ENCODE measurements at regions not wholly inside any gene's neighbourhood (a gene's known extent, or its start where the extent isn't known, plus 50 kb on each side); places are given as distances from the start of the nearest gene placed in this dataset.

GRCh38 chr7:17434191-17434590, 135.7 kb downstream of the AHR start:
- intact Hi-C loops (cut with micrococcal nuclease), result no loop called here
- ChIA-PET CTCF (no interaction called here), POLR2A (no interaction called here), RAD21 (ENCODE audit: low non-redundant PET in 1 of 2, low total read pairs in 2 of 2, uncharacterized antibody in 2 of 2, unreplicated experiment in 2 of 2) (no interaction called here)
- DNase-seq (ENCODE audit: low read depth, low spot score), result no peak
- Histone ChIP-seq H3K4me1 (ENCODE audit: control insufficient read depth in 1 of 2, insufficient read depth in 2 of 2, low read length in 2 of 2) (no peaks in the 10 kb centered on the region), H3K4me3 (replicated peaks in 1 of 2; ENCODE audit: low read depth in 1 of 2, low read length in 2 of 2) (no peak overlapping the region), H3K9ac (ENCODE audit: low read length) (no peak overlapping the region), H3K79me2 (ENCODE audit: insufficient read depth, low read length) (no peaks in the 10 kb centered on the region), H3K9me2 (ENCODE audit: insufficient read depth) (0 out of 2 replicates have a peak, but pooled peaks cover 4% of the 10 kb centered on the region), H3K27me3 (ENCODE audit: insufficient read depth, low read length) (no peaks in the 10 kb centered on the region), H3K4me2 (ENCODE audit: low read length) (no peak overlapping the region), H3K9me3 (ENCODE audit: control insufficient read depth in 1 of 2, insufficient read depth in 1 of 2, low read depth in 1 of 2, low read length in 2 of 2) (no peaks in the 10 kb centered on the region), H3K36me3 (ENCODE audit: control insufficient read depth in 1 of 2, insufficient read depth in 2 of 2, low read length in 2 of 2) (no peaks in the 10 kb centered on the region), H3K27ac (ENCODE audit: low read depth, low read length) (no peak overlapping the region), H4K20me1 (ENCODE audit: insufficient read depth) (no peaks in the 10 kb centered on the region), H2AFZ (ENCODE audit: low read depth, low read length, poor library complexity, severe bottlenecking) (no peak overlapping the region)
- TF ChIP-seq SP1 (IDR thresholded peaks at IDR 0.05; ENCODE audit: low read depth) (no peak), EZH2 (IDR thresholded peaks at IDR 0.05) (no peak), ZBTB33 (IDR thresholded peaks at IDR 0.05; ENCODE audit: extremely low read depth, insufficient replicate concordance, low read length) (no peak), SRF (IDR thresholded peaks at IDR 0.05; ENCODE audit: low read depth) (no peak), CBX3 (IDR thresholded peaks at IDR 0.05; ENCODE audit: low read depth) (no peak), ZNF274 (IDR thresholded peaks at IDR 0.05; ENCODE audit: low read depth, low read length) (no peak), FOSL1 (IDR thresholded peaks at IDR 0.05; ENCODE audit: low read depth) (no peak), ZFX (IDR thresholded peaks at IDR 0.05) (no peak), CEBPB (IDR thresholded peaks at IDR 0.05; ENCODE audit: low read depth) (no peak)
- no TSS peak for BruUV-seq (replicated peaks)
- no peak for ATAC-seq
